ENCODE measurements at regions not wholly inside any gene's neighbourhood (a gene's known extent, or its start where the extent isn't known, plus 50 kb on each side); places are given as distances from the start of the nearest gene placed in this dataset.

GRCh38 chr18:34033968-34034367 lies 190.7 kb downstream of the NOL4 start:
- no peak for TF ChIP-seq CTCF (IDR thresholded peaks at IDR 0.05; ENCODE audit: low read length, missing control alignments)
- no peak overlapping the region for H3K4me3 ChIP-seq (replicated peaks; ENCODE audit: low read depth, low read length)

GRCh38 chr18:34031810-34032209 lies 192.9 kb downstream of the NOL4 start:
- H3K4me3 ChIP-seq (replicated peaks; ENCODE audit: low read depth, low read length): no peak overlapping the region
- TF ChIP-seq CTCF (IDR thresholded peaks at IDR 0.05; ENCODE audit: low read length, missing control alignments): no peak
- DNase-seq (ENCODE audit: low read depth): peak; percentile 3

More at GRCh38 chr18:34033968-34034367, 190.7 kb downstream of the NOL4 start:
- DNase-seq (ENCODE audit: low read depth): no peak

GRCh38 chr18:34028324-34028723 lies 196.4 kb downstream of the NOL4 start:
- TF ChIP-seq CTCF (IDR thresholded peaks at IDR 0.05; ENCODE audit: low read length, missing control alignments): no peak
- no peak for DNase-seq (ENCODE audit: low read depth)
- H3K4me3 ChIP-seq (replicated peaks; ENCODE audit: low read depth, low read length): no peak overlapping the region

- no peak overlapping the region for H3K4me3 ChIP-seq (replicated peaks; ENCODE audit: low read depth, low read length)
- TF ChIP-seq CTCF (IDR thresholded peaks at IDR 0.05; ENCODE audit: low read length, missing control alignments): no peak
- no peak for DNase-seq (ENCODE audit: low read depth)
Observed at GRCh38 chr18:34025191-34025801, 199.4 kb downstream of the NOL4 start.

GRCh38 chr18:34023471-34023870 lies 201.2 kb downstream of the NOL4 start:
- peak; percentile 6 for DNase-seq (ENCODE audit: low read depth)
- H3K4me3 ChIP-seq (replicated peaks; ENCODE audit: low read depth, low read length): no peak overlapping the region
- no peak for TF ChIP-seq CTCF (IDR thresholded peaks at IDR 0.05; ENCODE audit: low read length, missing control alignments)

GRCh38 chr18:34018336-34018735 lies 206.4 kb downstream of the NOL4 start:
- no peak for TF ChIP-seq CTCF (IDR thresholded peaks at IDR 0.05; ENCODE audit: low read length, missing control alignments)
- DNase-seq (ENCODE audit: low read depth): no peak
- H3K4me3 ChIP-seq (replicated peaks; ENCODE audit: low read depth, low read length): no peak overlapping the region

GRCh38 chr18:34003687-34004086 lies 221.0 kb downstream of the NOL4 start:
- no peak for TF ChIP-seq CTCF (IDR thresholded peaks at IDR 0.05; ENCODE audit: low read length, missing control alignments)
- H3K4me3 ChIP-seq (replicated peaks; ENCODE audit: low read depth, low read length): no peak overlapping the region
- DNase-seq (ENCODE audit: low read depth): no peak
